ENCODE measurements at regions not wholly inside any gene's neighbourhood (a gene's known extent, or its start where the extent isn't known, plus 50 kb on each side); places are given as distances from the start of the nearest gene placed in this dataset.
A peak's percentile ranks its signal among the peaks of the same experiment; 100 is the strongest.

GRCh38 chr3:117278424-117279190, 569.0 kb downstream of the TUSC7 start:
- BruUV-seq (replicated peaks): no TSS peak
- Histone ChIP-seq H3K79me2 (ENCODE audit: low read length) (no peaks in the 10 kb centered on the region), H2AFZ (ENCODE audit: low read length) (no peak overlapping the region), H3K9me3 (ENCODE audit: low read length) (no peaks in the 10 kb centered on the region), H3K4me1 (ENCODE audit: insufficient read depth, low read length) (no peaks in the 10 kb centered on the region), H3K9ac (ENCODE audit: low read length) (no peak overlapping the region), H3K27ac (ENCODE audit: low read length) (no peak overlapping the region), H3K4me2 (ENCODE audit: low read length) (no peak overlapping the region), H3K4me3 (ENCODE audit: low read length) (no peak overlapping the region), H3K9me2 (replicated peaks; ENCODE audit: low read length) (no peaks in the 10 kb centered on the region), H4K20me1 (ENCODE audit: low read length) (no peaks in the 10 kb centered on the region), H3K27me3 (ENCODE audit: low read length) (no peaks in the 10 kb centered on the region), H3K36me3 (ENCODE audit: low read depth, low read length) (no peaks in the 10 kb centered on the region; the same call in 1 of the 2 replicates), H3F3A (ENCODE audit: low read length, unreplicated experiment) (no peaks in the 10 kb centered on the region)
- ATAC-seq (no peak), DNase-seq (peak; percentile 50)
- no peak for TF ChIP-seq EZH2phosphoT487 (IDR thresholded peaks at IDR 0.05; ENCODE audit: borderline replicate concordance, low read length)
- no peak for TF ChIP-seq CTCF (conservative IDR thresholded peaks at IDR 0.05; ENCODE audit: low read depth, low read length)
- no peak for TF ChIP-seq EZH2 (IDR thresholded peaks at IDR 0.05; ENCODE audit: low read length, unreplicated experiment)
- POLR2A ChIA-PET (ENCODE audit: unreplicated experiment): interaction anchor here (0.6 kb wide), 1 partner anchor 48 kb away, joined by 6 read pairs; no protein-coding TSS in a partner anchor
- CTCF ChIA-PET: no interaction called here
- intact Hi-C loops (cut with micrococcal nuclease): no loop called here

- no peak for TF ChIP-seq EZH2phosphoT487 (IDR thresholded peaks at IDR 0.05; ENCODE audit: borderline replicate concordance, low read length)
- TF ChIP-seq EZH2 (IDR thresholded peaks at IDR 0.05; ENCODE audit: low read length, unreplicated experiment): no peak
- no peak for TF ChIP-seq CTCF (conservative IDR thresholded peaks at IDR 0.05; ENCODE audit: low read depth, low read length)
- no TSS peak for BruUV-seq (replicated peaks)
- ATAC-seq (no peak), DNase-seq (no peak)
- Histone ChIP-seq H3K27ac (ENCODE audit: low read length) (no peak overlapping the region), H3K4me1 (ENCODE audit: insufficient read depth, low read length) (no peaks in the 10 kb centered on the region), H3K9ac (ENCODE audit: low read length) (no peak overlapping the region), H3K4me3 (ENCODE audit: low read length) (no peak overlapping the region), H3F3A (ENCODE audit: low read length, unreplicated experiment) (no peaks in the 10 kb centered on the region), H2AFZ (ENCODE audit: low read length) (no peak overlapping the region), H3K27me3 (ENCODE audit: low read length) (no peaks in the 10 kb centered on the region), H3K9me2 (replicated peaks; ENCODE audit: low read length) (no peaks in the 10 kb centered on the region), H3K36me3 (ENCODE audit: low read depth, low read length) (no peaks in the 10 kb centered on the region; the same call in 1 of the 2 replicates), H4K20me1 (ENCODE audit: low read length) (no peaks in the 10 kb centered on the region), H3K79me2 (ENCODE audit: low read length) (no peaks in the 10 kb centered on the region), H3K4me2 (ENCODE audit: low read length) (no peak overlapping the region), H3K9me3 (ENCODE audit: low read length) (no peaks in the 10 kb centered on the region)
- ChIA-PET POLR2A (ENCODE audit: unreplicated experiment) (no interaction called here), CTCF (no interaction called here)
- intact Hi-C loops (cut with micrococcal nuclease): no loop called here
Measured at GRCh38 chr3:117281371-117281770, 571.8 kb downstream of the TUSC7 start.

GRCh38 chr3:117282566-117282965, 573.0 kb downstream of the TUSC7 start:
- H3F3A ChIP-seq (ENCODE audit: low read length, unreplicated experiment): no peaks in the 10 kb centered on the region
- TF ChIP-seq EZH2phosphoT487 (IDR thresholded peaks at IDR 0.05; ENCODE audit: borderline replicate concordance, low read length): no peak
- TF ChIP-seq EZH2 (IDR thresholded peaks at IDR 0.05; ENCODE audit: low read length, unreplicated experiment): no peak
- no peak for TF ChIP-seq CTCF (conservative IDR thresholded peaks at IDR 0.05; ENCODE audit: low read depth, low read length)
- CTCF ChIA-PET: no interaction called here
- H3K79me2 ChIP-seq (ENCODE audit: low read length): no peaks in the 10 kb centered on the region
- H3K9me3 ChIP-seq (ENCODE audit: low read length): peaks cover 11% of the 10 kb centered on the region; the same call in 1 of the 2 replicates
- DNase-seq (no peak), ATAC-seq (no peak)
- H3K27me3 ChIP-seq (ENCODE audit: low read length): no peaks in the 10 kb centered on the region
- no peak overlapping the region for H3K4me3 ChIP-seq (ENCODE audit: low read length)
- no peaks in the 10 kb centered on the region for H3K36me3 ChIP-seq (ENCODE audit: low read depth, low read length)
- H3K27ac ChIP-seq (ENCODE audit: low read length): no peak overlapping the region
- H3K4me2 ChIP-seq (ENCODE audit: low read length): no peak overlapping the region
- H3K9me2 ChIP-seq (replicated peaks; ENCODE audit: low read length): no peaks in the 10 kb centered on the region
- intact Hi-C loops (cut with micrococcal nuclease): no loop called here
- H2AFZ ChIP-seq (ENCODE audit: low read length): no peak overlapping the region
- POLR2A ChIA-PET (ENCODE audit: unreplicated experiment): no interaction called here
- no peaks in the 10 kb centered on the region for H3K4me1 ChIP-seq (ENCODE audit: insufficient read depth, low read length)
- no TSS peak for BruUV-seq (replicated peaks)
- H4K20me1 ChIP-seq (ENCODE audit: low read length): no peaks in the 10 kb centered on the region
- H3K9ac ChIP-seq (ENCODE audit: low read length): no peak overlapping the region

Data from PC-3 (cell line).